Adrenal gland (tissue), 5 donors: ENCODE measurements at regions not wholly inside any gene's neighbourhood (a gene's known extent, or its start where the extent isn't known, plus 50 kb on each side); places are given as distances from the start of the nearest gene placed in this dataset.

Source experiments
- CTCF ChIP-seq, 6 experiments: fragments of 450-650 bp in 4 of 6; fragments of 200-600 bp in 2 of 6; sonication (generic) in 1 of 6; IDR thresholded peaks; 1 replicate in 5 of 6; 2 replicates in 1 of 6; pipeline versions ENCODE4 v1.5.1 to v1.8.0; 2016 to 2021; ENCODE audit warnings: antibody characterized with exemption in 6 of 6, mild to moderate bottlenecking in 2 of 6, moderate library complexity in 1 of 6
- POLR2A ChIP-seq, 2 donors: fragments of 450-650 bp; IDR thresholded peaks; one replicate each; pipeline ENCODE4 v1.6.1; 2017; ENCODE audit warnings: antibody characterized with exemption in 2 of 2, mild to moderate bottlenecking in 2 of 2, moderate library complexity in 1 of 2
- donor health status: DM: no; HTN: no; CAD: no.

GRCh38 chr5:124665625-124666024, 80.8 kb downstream of the ZNF608 start:
- TF ChIP-seq CTCF (IDR thresholded peaks at IDR 0.05) (no peak), POLR2A (IDR thresholded peaks at IDR 0.05) (no peak)
